NCI-H2196 (cell line): ENCODE measurements at regions not wholly inside any gene's neighbourhood (a gene's known extent, or its start where the extent isn't known, plus 50 kb on each side); places are given as distances from the start of the nearest gene placed in this dataset.

Experiments used
- DNase-seq: peaks from one replicate; lab custom pipeline; 2025; ENCODE audit not compliant: unreplicated experiment; lab: John Stamatoyannopoulos, UW

DNA sequence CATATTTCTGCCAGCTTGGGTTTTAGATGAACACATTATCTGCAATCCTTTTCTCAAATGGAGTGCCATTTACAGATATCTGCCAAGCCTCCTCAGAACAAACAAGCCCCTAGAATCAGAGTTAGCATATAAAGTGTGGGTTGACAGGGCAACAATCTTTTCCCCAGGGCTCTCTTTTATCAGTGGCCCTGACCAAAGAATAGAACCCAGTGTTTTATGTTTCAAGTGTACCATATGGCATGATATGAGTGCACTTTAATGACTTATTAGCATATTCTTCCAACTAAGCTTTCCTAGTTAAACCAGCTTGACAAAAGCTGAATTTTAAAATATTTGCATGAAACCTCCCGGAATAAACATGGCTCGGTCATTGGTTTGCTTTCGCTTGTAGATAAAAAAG is 57.3 kb downstream of the EVX1 start:
- DNase-seq: no peak

DNA sequence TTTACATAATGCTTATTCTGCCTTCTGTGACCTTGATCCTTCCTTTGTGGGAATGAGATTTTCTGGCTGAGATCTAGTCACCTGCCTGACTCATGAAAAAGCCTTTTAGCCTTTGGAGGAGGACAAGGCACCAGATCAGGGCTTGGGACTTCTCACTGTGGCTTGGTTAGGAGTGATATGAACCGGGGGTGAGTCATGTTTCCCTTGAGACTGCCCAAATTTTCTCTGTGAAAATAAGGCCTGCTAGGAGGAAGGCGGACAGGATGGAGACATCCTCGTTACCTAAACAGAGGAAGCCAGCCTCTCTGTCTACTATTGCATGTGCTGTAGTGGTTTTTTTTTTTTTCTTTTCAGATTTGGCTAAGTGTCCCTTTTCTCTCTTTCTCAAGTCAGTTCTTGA is 57.8 kb downstream of the EVX1 start:
- no peak for DNase-seq

DNA sequence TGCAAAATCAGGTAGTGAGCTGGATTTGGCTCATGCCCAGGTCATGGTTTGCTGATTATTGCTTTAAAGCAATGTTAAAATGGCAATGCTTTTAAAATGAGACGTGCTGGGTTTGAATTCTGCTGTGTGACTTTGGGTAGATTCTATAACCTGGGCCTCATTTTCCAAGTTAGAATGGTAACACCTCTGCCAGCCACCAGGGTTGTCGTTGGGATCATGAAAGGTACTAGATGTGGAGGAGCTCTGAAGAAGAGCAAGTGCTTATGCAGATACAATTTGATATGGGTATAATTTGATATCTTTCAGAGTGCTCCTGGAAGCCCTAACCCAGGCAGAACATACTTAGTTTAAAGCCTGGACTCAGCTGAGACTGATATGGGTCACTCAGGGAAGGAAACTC is 60.0 kb downstream of the EVX1 start:
- DNase-seq: no peak

DNA sequence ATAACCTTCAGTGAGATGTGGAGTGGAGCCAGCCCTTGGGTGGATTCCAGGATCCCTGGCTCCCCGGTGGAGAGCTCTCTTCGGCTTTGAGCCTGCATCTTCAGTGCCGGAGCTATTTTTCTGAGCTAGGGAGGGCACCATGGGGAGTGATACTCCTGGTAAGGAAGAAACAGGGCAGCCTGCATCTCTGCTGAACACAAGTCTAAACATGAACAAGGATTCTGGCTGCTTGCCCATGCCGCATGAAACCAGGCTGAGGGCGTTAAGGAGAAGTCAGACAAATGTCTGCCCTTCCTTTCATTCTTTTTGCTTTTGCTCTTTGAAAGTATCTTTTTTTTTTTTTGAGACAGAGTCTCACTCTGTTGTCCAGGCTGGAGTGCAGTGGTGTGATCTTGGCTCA is 60.4 kb downstream of the EVX1 start:
- DNase-seq: peak; percentile 22

DNA sequence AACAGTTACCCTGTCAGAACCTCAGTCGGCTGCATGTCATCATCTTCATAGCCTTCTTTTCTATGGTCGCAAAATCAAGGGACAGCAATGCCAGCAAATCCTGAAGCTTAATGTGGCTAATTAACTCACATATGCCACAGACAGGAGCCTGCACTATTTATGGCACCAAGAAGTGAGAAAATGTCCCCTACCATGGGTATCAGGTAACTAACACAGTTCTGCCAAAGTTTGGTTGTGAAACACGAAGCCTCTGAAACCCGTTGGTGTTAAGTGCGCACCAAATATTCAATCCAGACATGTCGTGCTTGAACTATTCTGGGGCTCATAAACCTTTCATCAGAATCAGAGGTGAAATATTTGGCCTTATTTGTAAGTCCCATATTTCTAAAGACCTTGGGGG is 63.3 kb downstream of the EVX1 start:
- DNase-seq: no peak

DNA sequence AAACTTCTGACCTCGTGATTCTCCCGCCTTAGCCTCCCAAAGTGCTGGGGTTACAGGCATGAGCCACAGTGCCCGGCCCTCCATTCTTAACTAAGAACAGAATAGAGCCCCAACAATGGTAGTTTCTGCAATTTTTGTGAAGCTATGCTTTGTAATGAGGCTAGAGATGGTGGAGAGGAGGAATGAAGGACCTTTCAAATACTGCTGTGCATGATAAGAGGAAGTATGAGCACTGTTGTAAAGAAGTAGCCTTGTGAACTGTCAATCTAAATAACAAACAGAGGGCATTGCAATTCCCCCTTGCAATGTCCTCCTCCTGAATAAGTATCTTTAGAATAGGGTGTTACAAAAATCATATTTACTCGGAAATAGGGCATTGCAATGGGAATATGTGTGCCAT is 70.2 kb downstream of the EVX1 start:
- DNase-seq: no peak

DNA sequence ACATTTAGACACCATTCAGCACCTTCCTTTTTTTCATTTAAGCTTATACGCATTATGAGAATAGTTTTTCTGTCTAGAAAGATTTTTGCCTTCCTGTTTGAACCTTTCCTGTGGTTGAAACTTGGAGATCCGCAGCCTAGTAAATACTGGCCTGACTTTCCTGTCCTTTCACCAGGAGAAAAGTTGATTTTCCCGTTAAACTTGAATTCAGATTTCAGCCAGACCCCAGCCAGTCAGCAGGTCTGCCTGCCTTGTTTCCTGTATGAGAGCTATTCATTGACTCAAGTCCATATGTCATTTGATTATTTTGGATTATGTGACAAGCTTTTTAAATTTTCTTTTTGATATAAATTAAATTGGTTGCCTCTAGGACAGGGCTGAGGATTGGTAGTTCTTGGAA is 71.5 kb downstream of the EVX1 start:
- no peak for DNase-seq

DNA sequence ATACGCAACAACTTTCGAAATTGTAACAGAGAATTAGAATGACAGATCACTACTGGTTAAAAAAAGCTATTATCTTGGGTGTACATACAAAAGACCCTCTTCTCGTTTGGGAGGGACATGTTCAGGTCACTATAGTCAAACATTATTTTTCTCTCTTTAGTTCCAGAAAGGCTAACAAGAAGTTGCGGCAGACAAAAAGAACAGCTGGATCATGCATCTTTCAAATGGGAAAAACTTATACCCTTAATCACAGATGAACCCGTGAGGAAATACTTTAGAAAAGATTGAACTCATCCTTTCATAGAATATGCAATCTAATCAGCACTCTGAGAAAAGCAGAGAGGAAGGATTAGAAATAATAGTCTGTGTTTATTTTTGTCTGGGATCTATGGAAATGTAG is 72.5 kb downstream of the EVX1 start:
- no peak for DNase-seq

DNA sequence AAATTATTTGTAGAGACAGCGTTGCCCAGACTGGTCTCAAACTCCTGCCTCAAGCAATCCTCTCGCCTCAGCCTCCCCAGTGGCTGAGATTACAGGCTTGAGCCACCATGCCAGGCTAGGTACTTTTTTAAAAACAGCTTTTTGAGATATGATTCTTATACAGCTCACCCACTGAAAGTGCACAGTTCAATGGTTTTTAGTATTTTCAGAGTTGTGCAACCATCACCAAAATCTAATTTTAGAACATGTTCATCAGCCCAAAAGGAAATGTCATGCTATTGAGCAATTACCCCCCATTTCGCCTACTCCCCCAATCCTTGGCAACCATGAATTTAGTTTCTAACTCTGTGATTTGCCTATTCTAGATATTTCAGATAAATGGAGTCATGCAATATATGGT is 73.7 kb downstream of the EVX1 start:
- DNase-seq: no peak

DNA sequence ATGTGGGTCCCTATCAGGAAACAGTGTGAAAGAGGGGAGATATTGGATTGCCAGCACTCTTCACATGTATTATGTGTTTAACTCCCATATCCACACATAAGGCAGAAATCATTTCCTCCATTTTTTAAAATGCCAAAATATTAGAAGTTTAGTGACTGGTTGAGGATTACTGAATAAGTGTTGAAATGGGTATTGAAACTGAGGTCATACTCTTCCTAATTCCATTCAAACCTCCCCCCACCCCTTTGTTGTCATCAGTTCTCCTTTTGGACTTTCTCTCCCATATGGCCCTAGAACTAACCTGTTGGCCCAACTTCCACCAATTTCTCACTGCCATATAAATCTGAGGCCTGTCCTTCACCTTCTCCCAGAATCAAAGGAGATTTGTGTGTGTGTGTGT is 81.6 kb downstream of the EVX1 start:
- no peak for DNase-seq

DNA sequence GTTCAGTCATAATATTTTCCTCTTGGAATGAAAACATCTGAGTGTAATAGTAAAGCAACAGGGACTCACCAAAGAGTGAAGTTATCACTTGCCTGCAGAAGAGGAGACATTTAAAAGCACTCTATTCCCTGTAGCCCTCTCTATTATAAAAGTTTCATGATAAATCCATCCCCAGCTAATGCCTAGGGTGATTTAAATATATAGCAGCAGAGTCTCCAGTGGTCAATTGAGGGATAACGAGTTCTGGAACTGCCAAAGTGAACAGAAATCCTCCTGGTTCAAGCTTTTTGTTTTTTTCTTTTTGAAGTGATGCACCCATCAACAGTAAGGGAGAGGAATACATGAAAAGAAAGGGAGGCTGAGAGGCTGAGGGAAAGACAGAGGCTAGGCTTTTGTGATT is 87.3 kb downstream of the EVX1 start:
- no peak for DNase-seq

DNA sequence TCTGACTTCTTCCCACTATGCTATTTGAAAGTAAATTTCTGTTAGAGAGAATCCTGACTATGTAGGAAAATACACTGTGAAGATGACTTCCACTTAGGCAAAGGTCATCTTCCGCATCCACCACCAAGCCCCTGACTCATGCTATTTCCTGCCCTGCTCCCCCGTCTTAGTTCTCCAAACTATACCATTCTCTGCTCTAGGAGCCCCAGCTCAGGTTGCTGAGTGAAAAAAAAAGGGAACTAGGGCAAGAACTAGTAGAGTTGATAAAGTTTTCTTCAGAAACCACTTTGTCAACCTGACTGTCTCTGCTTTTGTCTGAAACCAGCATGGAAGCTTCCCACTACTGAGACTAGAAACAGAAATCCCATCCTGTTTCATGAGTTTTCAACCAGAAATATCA is 96.9 kb downstream of the EVX1 start:
- no peak for DNase-seq

DNA sequence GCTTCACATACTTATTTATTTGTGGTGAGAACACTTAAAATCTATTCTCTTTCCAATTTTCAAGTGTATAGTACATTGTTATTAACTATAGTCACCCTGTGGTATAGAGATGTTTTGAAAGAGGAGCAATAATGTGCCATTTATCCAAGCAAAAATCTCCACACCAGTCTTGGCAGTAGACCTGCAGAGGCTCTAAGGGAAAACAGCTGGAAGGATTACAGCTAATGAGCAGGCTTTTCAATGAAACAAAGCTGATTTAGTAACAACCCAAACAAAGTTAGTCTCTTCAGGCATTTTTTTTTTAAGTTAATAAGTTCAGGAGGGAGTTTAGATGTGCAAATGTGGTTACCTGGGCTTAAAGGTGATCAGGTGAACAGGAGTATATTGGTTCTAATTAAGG is 101.9 kb downstream of the EVX1 start:
- DNase-seq: no peak

DNA sequence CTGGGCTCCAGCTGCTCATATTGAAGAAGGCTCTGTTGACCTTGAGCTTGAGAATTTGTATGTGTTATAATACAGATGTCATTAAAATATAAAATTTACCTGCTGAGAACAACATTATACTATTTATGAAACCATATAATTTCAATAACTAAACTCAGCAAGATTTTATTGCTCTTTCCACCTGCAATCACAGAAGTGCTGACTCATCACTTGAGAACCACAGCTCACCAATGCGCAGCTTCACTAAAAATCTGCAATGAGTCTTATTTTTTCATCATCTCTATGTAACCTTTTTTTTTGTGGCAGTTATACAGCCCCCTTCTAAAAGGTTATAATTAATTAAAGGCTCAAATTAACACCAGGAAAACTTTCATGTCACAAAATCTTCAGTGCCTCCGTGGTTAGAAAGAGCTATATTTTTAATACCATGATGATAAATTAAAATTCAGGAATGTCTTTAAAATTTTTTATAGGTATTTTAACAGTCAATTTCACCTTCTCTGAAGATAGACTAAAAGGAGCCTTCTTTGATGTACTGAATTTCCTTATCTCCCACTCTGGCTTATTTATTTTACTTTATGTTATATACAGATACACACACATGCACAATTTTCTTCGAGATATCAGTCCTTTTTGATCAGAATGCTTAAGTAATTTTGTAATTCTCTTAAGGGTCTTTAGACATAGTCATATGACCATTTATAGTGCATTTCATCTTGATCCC is 102.7 kb downstream of the EVX1 start:
- DNase-seq: no peak

DNA sequence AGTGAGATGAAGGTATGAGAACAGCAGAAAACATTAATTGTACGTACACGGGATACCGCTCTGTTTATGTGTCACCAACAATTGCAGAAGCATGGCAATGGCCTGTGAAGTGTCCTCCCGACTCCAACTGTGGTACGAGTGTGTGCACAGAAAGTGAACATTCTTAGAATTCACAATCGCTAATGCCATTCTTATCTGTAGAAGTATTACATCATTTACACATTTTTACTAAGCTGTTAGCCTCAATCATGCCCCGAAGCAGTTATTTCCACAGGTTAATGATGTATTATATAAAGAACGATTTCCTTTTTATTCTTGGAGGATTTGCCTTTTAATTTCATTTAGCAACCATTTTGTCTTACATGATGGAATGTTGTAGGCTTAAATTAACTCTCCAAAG is 103.4 kb downstream of the EVX1 start:
- no peak for DNase-seq

DNA sequence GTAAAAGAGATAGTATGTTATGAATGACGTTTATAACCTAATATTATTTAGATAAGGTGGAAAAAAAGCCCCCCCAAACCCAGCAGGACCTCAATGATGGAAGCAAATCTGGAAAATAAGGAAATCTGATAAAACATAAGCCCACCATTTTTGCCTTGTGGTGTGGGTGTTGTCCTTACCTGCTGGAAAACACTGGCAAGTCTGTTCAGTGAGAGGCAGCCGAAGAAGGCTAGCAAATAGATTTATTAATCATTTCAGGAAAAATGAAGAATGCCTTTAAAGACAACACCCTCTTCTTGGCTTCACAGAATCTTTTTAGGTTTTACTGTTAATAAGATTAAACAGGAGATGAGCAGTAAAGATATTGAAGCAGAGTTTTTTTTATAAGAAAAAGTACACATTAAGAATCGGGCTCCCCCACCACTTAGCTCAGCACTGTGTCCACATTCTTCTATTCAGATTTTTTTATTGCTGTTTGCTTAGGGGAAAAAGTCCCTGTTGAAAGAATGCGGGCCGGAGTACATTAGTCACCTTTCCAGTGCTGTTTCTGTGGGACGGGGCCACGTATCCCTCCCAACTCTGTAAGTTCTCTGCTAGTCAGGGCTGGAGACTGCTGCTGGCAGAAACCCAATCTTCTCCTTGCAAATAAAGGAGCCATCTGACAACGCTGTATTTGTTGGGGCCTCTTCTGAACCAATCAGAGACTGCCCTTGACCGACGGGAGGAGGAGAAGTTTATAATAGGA is 104.1 kb downstream of the EVX1 start:
- peak; percentile 34 for DNase-seq

DNA sequence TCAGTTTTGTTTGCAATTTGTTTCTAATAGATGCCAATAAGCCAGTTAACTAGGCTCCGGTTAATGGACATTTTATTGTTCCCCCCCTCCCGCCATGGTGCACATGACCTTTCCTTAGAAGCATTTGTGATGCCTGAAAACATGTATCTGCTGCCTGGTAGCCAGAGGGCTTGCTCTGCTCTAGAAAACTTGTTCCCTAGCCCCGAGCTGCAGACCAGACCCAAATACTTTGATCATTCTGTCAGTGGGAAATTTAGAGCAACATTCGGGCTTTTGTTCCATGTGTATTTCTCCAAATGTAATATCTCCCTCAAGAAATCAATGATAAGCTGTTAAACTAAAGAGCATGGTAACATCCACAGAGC is 104.7 kb downstream of the EVX1 start:
- no peak for DNase-seq

DNA sequence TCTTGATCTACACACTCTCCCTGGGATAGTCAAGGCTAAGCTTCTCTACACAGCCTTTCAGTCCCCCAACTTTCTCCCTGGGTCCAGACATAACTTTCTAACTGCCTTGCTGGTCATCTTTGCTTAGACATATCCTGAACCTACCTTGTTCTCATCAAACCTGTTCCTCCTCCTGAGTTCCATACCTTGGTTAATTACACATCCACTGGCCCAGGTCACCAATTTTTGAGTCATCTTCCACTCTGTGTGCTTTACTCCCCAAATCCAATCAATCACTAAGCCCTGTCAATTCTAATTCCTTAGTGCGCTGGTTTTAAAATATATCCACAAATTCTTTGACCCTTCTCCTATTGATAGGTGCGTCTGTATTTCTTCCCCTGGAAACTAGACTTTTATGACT is 107.0 kb downstream of the EVX1 start:
- DNase-seq: no peak

DNA sequence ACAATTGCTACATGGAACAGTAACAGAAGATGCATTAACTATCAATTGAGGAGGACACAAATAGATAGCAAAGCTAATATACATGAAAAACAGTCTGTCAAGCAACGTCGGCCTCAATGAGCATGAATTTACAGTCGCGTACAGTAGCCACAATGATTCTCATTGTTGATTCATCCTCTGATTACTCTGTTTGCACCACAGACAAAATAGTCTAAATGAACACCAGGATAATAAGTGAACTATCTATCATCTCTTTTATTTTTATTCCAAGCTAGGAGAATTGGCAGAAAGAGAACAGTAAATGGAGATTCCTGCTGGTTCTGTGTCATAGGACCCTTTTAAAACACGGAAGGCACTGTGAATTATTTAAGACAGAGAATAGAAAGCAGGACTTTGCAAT is 108.5 kb downstream of the EVX1 start:
- no peak for DNase-seq

DNA sequence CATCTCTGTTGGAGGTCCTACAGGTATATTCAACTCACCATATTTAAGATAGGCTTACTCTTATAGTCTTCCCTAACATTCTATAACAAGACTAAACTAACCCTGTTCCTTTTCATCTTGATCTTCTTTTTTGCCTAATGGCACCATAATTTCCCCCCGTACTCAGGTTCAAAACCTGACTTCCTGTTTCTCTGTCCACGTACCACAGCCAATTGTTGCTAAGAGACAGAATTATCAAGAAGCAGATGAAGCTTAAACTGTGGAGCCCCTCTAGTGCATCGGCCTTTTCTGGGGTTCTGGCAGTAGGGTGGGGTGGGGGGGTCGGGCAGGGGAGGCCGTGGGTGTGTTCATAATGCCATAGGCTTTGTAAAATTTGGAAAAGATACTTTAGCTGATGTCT is 109.2 kb downstream of the EVX1 start:
- no peak for DNase-seq

DNA sequence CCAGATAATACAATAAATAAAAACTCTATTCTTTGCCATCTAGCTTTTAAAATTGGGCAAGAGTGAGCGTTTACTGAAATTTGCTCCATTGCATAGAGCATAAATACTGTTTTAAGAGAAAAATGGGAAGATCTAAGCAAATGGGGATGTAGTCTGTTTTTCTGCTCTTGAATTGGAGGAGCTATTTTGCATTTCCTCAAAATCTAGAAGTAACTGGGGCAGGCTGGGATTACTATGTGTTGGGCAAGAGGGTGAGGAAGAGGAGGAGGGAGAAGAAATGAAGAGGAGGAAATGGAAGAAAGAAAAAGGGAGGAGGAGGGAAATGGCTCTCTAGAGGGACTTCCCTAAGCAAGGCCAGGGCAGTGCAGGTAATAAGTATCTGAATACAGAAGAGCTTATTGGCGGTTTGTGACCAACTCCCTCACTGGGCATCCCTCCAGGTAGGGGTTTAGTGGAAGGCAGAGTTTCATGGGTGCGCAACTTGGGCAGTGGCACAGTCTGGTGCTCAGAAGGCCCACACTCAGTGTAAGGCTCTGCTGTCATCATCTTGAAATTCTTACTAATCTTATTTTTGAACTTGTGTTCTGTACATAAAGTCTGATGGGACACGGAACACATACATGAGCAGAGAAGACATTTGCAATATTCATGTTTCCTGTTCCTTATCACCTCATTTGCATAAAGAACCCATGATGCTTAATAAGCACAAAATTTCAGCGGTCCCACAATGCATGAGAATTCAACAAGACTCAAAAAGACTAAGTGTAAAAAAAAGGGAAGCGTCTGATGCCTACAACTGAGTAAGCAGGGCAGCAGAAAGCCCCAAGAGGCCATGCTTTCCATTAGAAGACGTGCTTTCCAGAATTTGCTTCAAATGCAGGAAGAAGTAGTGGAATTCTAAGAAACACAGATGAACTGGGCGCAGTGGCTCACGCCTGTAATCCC is 116.9 kb downstream of the EVX1 start:
- DNase-seq: no peak

DNA sequence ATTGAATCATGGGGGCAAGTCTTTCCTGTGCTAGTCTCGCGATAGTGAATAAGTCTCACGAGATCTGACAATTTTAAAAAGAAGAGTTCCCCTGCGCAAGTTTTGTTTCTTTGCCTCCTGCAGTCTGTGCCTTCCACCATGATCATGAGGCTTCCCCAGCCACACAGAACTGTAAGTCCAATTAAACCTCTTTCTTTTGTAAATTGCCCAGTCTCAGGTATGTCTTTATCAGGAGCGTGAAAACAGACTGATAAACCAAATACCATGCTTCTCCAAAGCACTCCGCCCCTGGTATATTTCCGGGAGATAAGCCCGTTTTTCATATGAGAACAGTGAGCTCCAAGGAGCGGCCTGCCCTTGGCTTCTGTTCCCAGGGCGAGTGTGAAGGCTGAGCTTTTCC is 118.9 kb downstream of the EVX1 start:
- no peak for DNase-seq
